HUES6 (cell line): ENCODE measurements at regions not wholly inside any gene's neighbourhood (a gene's known extent, or its start where the extent isn't known, plus 50 kb on each side); places are given as distances from the start of the nearest gene placed in this dataset.

Experiments
- H3K27ac ChIP-seq: 2 replicates; pipeline ENCODE4 v1.7.0; 2013; ENCODE audit warnings: low read depth, mild to moderate bottlenecking, low read length, inconsistent platforms
- H3K27me3 ChIP-seq: 2 replicates; pipeline ENCODE4 v1.6.1; 2013; ENCODE audit warnings: low read length; ENCODE audit not compliant: control insufficient read depth, insufficient read depth
- H3K36me3 ChIP-seq: 2 replicates; pipeline ENCODE4 v1.6.1; 2013; ENCODE audit warnings: low read length; ENCODE audit not compliant: control insufficient read depth, insufficient read depth
- H3K4me1 ChIP-seq: 2 replicates; pipeline ENCODE4 v1.6.1; 2013; ENCODE audit warnings: low read length; ENCODE audit not compliant: control insufficient read depth, insufficient read depth
- H3K4me3 ChIP-seq: 2 replicates; pipeline ENCODE4 v1.5.1; 2013; ENCODE audit warnings: low read depth, low read length
- H3K9ac ChIP-seq: one replicate; pipeline ENCODE4 v1.6.1; 2013; ENCODE audit warnings: mild to moderate bottlenecking, low read length
- H3K9me3 ChIP-seq: 2 replicates; pipeline ENCODE4 v1.6.1; 2013; ENCODE audit warnings: low read depth, low read length; ENCODE audit not compliant: control insufficient read depth, insufficient read depth

- H3K9me3 ChIP-seq = peaks cover 3% of the 10 kb centered on the region; the same call in 1 of the 2 replicates
- H3K27me3 ChIP-seq = no peaks in the 10 kb centered on the region
- H3K4me1 ChIP-seq = no peaks in the 10 kb centered on the region
- H3K27ac ChIP-seq = no peak overlapping the region
- H3K9ac ChIP-seq = no peak overlapping the region
- H3K36me3 ChIP-seq = no peaks in the 10 kb centered on the region
- no peak overlapping the region for H3K4me3 ChIP-seq
These were observed 57.9 kb upstream of the SLC5A9 start for GRCh38 chr1:48164571-48164970.

GRCh38 chr1:48160486-48161132 is 61.9 kb upstream of the SLC5A9 start:
- Histone ChIP-seq H3K4me3 (no peak overlapping the region), H3K27ac (no peak overlapping the region), H3K9me3 (no peaks in the 10 kb centered on the region), H3K4me1 (no peaks in the 10 kb centered on the region), H3K27me3 (no peaks in the 10 kb centered on the region), H3K36me3 (peaks cover 3% of the 10 kb centered on the region; the same call in 1 of the 2 replicates), H3K9ac (no peak overlapping the region)

GRCh38 chr1:48139275-48139674 is 83.2 kb upstream of the SLC5A9 start:
- Histone ChIP-seq H3K4me1 (no peaks in the 10 kb centered on the region), H3K27me3 (no peaks in the 10 kb centered on the region), H3K9me3 (peaks cover 25% of the 10 kb centered on the region), H3K27ac (no peak overlapping the region), H3K4me3 (no peak overlapping the region), H3K9ac (no peak overlapping the region), H3K36me3 (no peaks in the 10 kb centered on the region; the same call in 1 of the 2 replicates)

- no peaks in the 10 kb centered on the region for H3K27me3 ChIP-seq
- H3K4me3 ChIP-seq = no peak overlapping the region
- no peaks in the 10 kb centered on the region for H3K36me3 ChIP-seq
- H3K9me3 ChIP-seq = no peaks in the 10 kb centered on the region
- no peak overlapping the region for H3K27ac ChIP-seq
- no peak overlapping the region for H3K9ac ChIP-seq
- H3K4me1 ChIP-seq = no peaks in the 10 kb centered on the region
These were observed 94.5 kb upstream of the SLC5A9 start for GRCh38 chr1:48127735-48128685.

GRCh38 chr1:48123647-48124046 is 98.9 kb upstream of the SLC5A9 start:
- H3K27ac ChIP-seq = no peak overlapping the region
- no peaks in the 10 kb centered on the region for H3K9me3 ChIP-seq

GRCh38 chr1:48121955-48122354 is 100.6 kb upstream of the SLC5A9 start:
- Histone ChIP-seq H3K4me1 (no peaks in the 10 kb centered on the region), H3K27me3 (no peaks in the 10 kb centered on the region), H3K4me3 (no peak overlapping the region), H3K9me3 (no peaks in the 10 kb centered on the region), H3K9ac (no peak overlapping the region), H3K27ac (no peak overlapping the region), H3K36me3 (no peaks in the 10 kb centered on the region)

More at GRCh38 chr1:48123647-48124046, 98.9 kb upstream of the SLC5A9 start:
- Histone ChIP-seq H3K36me3 (no peaks in the 10 kb centered on the region), H3K27me3 (no peaks in the 10 kb centered on the region), H3K4me1 (no peaks in the 10 kb centered on the region), H3K9ac (no peak overlapping the region), H3K4me3 (no peak overlapping the region)

GRCh38 chr1:48120621-48121020 is 101.9 kb upstream of the SLC5A9 start:
- Histone ChIP-seq H3K9ac (no peak overlapping the region), H3K27me3 (no peaks in the 10 kb centered on the region), H3K36me3 (no peaks in the 10 kb centered on the region; the same call in 1 of the 2 replicates), H3K4me3 (no peak overlapping the region), H3K9me3 (no peaks in the 10 kb centered on the region), H3K27ac (no peak overlapping the region), H3K4me1 (no peaks in the 10 kb centered on the region)

GRCh38 chr1:48115835-48116234 is 106.7 kb upstream of the SLC5A9 start:
- Histone ChIP-seq H3K36me3 (no peaks in the 10 kb centered on the region; the same call in 1 of the 2 replicates), H3K9me3 (no peaks in the 10 kb centered on the region), H3K4me3 (no peak overlapping the region), H3K27ac (no peak overlapping the region), H3K27me3 (no peaks in the 10 kb centered on the region), H3K9ac (no peak overlapping the region), H3K4me1 (0 out of 2 replicates have a peak, but pooled peaks cover 3% of the 10 kb centered on the region)

- H3K27me3 ChIP-seq = no peaks in the 10 kb centered on the region
- no peak overlapping the region for H3K9ac ChIP-seq
- H3K36me3 ChIP-seq = no peaks in the 10 kb centered on the region; the same call in 1 of the 2 replicates
- H3K4me1 ChIP-seq = peaks cover 13% of the 10 kb centered on the region
- no peak overlapping the region for H3K27ac ChIP-seq
- H3K4me3 ChIP-seq = no peak overlapping the region
- H3K9me3 ChIP-seq = no peaks in the 10 kb centered on the region
These were observed 107.7 kb upstream of the SLC5A9 start for GRCh38 chr1:48114596-48115382.

GRCh38 chr1:48109390-48110013 is 112.3 kb upstream of the TRABD2B start:
- H3K36me3 ChIP-seq = no peaks in the 10 kb centered on the region

More at GRCh38 chr1:48109390-48110013, 112.3 kb upstream of the TRABD2B start:
- Histone ChIP-seq H3K9me3 (no peaks in the 10 kb centered on the region), H3K27ac (no peak overlapping the region), H3K4me3 (no peak overlapping the region), H3K9ac (no peak overlapping the region), H3K4me1 (peaks cover 15% of the 10 kb centered on the region), H3K27me3 (no peaks in the 10 kb centered on the region)
